GM19468 (cell line): ENCODE measurements at regions not wholly inside any gene's neighbourhood (a gene's known extent, or its start where the extent isn't known, plus 50 kb on each side); places are given as distances from the start of the nearest gene placed in this dataset.

Experiments used
- ATAC-seq: cut with Tn5 transposase; IDR thresholded peaks from one replicate; pipeline ENCODE4 v1.9.1; 2021; ENCODE audit warnings: mild to moderate bottlenecking, moderate library complexity, moderate number of reproducible peaks; ENCODE audit not compliant: unreplicated experiment; ENCODE audit errors: extremely low read depth

- ATAC-seq = no peak
These were observed 159.6 kb upstream of the RBPJ start for GRCh38 chr4:26161030-26161824.

DNA sequence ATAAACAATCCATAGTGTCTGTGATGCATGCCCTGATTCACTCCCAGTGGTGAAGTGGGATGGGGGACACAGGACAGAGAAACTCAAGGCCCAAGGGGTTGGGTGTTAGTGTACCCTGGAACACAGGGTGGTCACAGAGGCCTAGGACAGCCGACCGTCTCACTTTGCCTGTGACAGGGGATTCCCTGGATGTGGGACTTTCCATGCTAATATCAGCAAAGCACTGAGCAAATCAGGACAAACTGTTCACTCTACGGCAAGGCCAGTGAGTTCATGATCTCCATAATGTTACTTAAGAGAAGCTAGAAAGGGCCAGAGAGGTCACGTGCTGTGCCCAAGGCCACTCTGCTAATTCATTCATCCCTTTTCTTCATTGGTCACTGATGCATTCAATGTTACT lies 158.7 kb upstream of the RBPJ start:
- no peak for ATAC-seq

- no peak for ATAC-seq
These were observed 157.1 kb upstream of the RBPJ start for GRCh38 chr4:26163425-26164362.

DNA sequence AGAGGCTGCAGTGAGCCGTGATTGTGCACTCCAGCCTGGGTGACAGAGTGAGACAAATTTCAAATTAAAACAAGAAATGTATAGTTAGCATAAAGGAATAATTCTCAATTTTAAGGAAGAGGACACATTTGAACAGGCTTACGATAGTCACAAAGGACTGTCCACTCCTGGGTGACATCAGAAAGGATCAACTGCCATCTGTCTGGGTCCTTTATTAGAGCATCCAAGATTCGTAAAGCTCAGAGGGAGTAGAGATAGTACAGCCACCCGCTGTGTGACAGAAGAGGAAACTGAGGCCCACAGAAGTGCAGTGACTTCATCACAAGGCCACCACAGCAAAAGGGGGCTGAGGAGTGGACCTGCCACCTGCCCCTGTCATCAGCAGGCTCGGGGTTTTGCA lies 149.3 kb upstream of the RBPJ start:
- ATAC-seq = no peak

DNA sequence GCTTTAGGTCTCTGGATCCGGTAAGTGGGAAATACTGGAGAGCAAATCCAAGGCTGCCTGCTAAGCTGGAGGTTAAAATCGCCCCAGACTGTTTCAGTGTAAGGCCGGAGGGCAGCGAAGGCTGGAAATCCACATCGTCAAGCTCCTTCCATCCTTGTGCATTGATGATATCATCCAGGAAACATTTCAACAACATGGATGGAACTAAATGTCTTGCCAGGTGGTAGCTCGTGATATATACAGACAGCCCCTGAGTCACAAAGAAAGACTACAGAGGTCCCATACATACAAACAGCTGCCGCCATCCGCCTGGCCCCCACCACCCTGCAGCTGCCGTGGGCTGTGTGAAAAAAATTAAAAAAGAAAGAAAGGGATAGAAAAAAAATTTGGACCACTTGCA lies 148.9 kb upstream of the RBPJ start:
- ATAC-seq = no peak

DNA sequence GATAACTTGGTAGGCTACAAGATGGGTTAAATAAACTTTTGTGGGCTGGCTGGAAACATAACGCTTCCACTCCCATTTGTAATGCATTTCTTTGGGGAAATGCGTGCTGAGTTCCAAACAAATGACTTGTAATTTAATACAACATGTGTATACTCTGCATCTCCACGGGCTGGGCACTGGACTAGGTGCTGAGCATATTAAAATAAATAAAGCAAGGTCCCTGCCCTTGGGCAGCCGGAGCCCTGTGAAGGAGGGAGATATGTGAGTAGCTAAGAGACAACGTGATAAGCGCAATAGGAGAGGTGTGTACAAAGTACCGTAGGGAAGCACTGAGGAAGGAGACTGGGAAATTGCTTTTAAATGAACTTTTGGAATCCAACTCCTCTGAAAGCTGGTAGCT lies 147.2 kb upstream of the RBPJ start:
- no peak for ATAC-seq

- no peak for ATAC-seq
These were observed 146.8 kb upstream of the RBPJ start for GRCh38 chr4:26174027-26174426.

- ATAC-seq = no peak
These were observed 145.6 kb upstream of the RBPJ start for GRCh38 chr4:26175006-26175786.

DNA sequence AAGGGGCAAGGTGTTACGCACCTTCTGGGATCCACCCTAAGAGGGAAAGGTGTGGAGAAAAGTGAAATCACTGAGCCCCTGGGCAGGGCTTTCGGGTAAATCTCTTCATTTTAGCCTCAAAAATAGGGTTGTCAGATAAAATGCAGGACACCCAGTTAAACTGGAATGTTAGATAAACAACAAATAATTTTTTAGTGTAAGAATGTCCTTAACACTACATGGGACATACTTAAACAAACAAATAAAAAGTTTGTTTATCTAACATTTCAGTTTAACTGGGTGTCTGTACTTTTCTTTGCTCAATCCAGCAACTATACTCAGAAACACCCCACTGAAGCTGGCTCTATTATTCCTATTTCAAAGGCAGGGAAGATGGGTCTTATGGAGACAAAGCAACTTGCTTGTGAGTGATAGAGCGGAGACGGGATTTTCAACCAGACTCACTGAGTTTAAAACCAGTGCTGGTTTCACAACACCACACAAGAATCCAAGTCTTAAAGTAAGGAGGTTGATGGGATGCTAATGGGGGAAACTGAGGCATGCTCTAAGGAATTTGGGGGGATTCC lies 144.8 kb upstream of the RBPJ start:
- no peak for ATAC-seq

DNA sequence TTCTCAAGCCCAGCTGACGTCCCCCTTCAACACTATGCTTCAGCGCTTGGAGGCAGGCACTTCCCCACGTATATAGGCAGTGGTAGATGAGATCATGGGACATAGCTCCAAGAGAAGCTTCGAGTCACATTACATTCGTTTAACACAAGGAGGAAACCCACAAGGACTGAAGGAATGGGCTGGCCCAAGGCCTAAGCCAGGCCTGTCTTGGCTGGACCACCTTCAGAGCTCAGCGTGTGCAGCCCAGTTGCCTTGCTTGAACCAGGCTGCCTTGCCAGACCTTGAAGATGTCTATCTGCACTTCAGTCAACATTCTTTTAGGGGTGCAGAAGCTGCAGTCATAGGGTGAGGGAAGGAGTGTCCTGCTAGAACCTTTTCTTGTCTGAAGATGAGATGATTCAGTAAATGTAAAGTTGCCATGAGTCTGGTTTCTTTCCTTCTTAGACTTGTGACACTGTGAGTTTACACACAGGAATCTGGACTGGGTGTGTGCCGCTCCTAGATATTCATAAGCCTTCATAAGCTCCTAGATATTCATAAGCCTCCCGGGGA lies 144.1 kb upstream of the RBPJ start:
- ATAC-seq = no peak

DNA sequence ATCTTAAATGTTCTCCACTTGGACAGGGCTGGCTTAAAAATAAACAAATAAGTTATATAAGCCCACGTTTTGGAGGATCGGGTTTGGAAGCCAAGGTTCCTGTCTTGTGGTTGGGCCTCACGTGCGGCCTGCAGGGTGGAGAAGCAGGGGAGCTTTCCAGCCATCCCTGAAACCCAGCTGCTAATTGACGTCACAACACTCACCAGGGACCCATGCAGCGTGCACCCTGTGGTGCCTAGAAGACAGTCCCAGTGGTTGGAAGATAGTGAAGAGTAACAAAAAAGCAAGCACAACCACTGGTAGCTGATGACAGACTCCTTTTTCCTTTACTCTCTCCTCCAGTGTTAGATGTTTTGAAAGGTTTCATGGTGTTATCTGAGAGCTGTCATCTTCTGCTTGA lies 142.0 kb upstream of the RBPJ start:
- ATAC-seq = no peak

DNA sequence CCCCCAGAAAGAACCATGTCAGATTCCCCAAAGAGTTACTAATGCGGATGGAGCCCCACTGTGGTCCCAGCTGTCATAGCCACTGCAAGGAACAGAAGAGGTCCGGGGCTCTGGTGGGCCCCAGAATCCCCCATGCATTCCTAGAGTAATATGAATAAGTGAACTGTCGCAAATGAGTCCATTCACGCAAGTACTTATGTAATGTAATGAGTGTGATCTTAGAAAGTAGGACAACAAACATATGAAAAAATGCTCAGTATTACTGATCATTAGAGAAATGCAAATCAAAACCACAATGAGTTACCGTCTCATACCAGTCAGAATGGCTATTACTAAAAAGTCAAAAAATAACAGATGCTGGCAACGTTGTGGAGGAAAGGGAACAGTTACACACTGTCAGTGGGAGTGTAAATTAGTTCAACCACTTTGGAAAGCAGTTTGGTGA lies 141.5 kb upstream of the RBPJ start:
- ATAC-seq = peak; percentile 63

DNA sequence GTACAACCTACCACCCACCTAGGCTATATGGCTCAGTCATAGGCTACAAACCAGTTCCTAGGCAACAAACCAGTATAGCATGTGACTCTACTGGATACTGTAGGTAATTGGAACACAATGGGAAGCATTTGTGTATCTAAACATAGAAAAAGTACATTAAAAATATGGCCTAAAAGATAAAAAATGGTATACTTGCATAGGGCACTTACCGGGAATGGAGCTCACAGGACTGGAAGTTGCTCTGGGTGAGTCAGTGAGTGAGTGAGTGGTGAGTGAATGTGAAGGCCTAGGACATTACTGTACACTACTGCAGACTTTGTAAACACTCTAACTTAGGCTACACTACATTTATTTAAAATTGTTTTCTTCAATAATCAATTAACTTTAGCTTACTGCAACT lies 139.2 kb upstream of the RBPJ start:
- ATAC-seq = no peak

GRCh38 chr4:26183017-26183416 lies 137.8 kb upstream of the RBPJ start:
- ATAC-seq = no peak

DNA sequence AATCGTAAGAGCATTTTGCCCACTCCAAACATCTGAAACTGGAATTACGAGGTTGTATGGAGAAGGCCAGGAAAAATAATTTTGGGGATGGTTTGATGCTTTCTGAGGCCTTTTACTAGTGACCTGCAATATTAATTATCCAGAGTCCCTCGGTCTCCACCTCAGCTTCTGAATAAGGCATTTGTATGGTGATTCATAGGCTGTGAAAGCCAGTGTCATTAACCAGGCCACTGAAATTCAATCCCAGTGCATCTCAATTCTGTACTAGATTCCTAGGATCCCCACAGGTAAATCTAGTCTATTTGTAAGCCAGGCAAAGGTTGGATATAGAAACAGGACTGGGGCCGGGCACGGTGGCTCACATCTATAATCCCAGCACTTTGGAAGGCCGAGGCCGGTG lies 135.4 kb upstream of the RBPJ start:
- no peak for ATAC-seq

DNA sequence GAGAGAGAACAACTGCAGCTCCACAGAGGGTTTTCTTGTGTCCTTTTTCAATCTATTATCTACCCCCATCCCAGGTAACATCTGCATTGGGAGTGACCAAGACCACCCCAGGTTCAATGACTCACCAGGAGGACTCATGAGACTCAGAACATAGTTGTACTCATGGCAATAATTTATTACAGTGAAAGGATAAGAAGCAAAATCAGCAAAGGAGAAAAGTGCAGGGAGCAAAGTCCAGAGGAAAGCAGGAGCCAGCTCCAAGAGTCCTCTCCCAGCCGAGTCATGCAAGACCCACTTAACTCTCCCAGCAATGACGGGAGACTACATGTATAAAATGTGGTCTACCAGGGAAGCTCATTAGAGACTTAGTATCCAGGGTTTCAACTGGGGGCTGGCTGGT lies 129.5 kb upstream of the RBPJ start:
- ATAC-seq = no peak

- no peak for ATAC-seq
These were observed 127.6 kb upstream of the RBPJ start for GRCh38 chr4:26192899-26193869.

GRCh38 chr4:26194764-26195163 lies 126.0 kb upstream of the RBPJ start:
- no peak for ATAC-seq

- ATAC-seq = no peak
These were observed 124.2 kb upstream of the RBPJ start for GRCh38 chr4:26196567-26196966.
